Ovary (tissue), 7 donors: ENCODE measurements at regions not wholly inside any gene's neighbourhood (a gene's known extent, or its start where the extent isn't known, plus 50 kb on each side); places are given as distances from the start of the nearest gene placed in this dataset.

Experiments used
- DNase-seq, 5 donors: peaks; one replicate each; pipeline ENCODE4 v3.0.0-alpha.2; 2019 to 2020
- H3K27ac ChIP-seq, 2 donors: fragments of 200-600 bp; one replicate each; pipeline versions ENCODE4 v1.5.1 to v1.8.0; 2019 to 2022
- H3K27me3 ChIP-seq: fragments of 200-600 bp; one replicate; pipeline ENCODE4 v1.8.0; 2022
- H3K36me3 ChIP-seq: fragments of 200-600 bp; sonication (generic); one replicate; pipeline ENCODE4 v1.5.1; 2019
- H3K4me1 ChIP-seq: one replicate; pipeline ENCODE4 v1.8.1; 2013; ENCODE audit warnings: mild to moderate bottlenecking, moderate library complexity; ENCODE audit not compliant: insufficient read depth
- H3K4me3 ChIP-seq: fragments of 200-600 bp; sonication (generic); one replicate; pipeline ENCODE4 v1.5.1; 2017
- H3K9me3 ChIP-seq, 2 donors: fragments of 200-600 bp in 1 of 2; sonication (generic) in 1 of 2; one replicate each; pipeline versions ENCODE4 v1.5.1 to v1.8.1; 2013 to 2019; ENCODE audit warnings: mild to moderate bottlenecking in 1 of 2, moderate library complexity in 1 of 2
- EP300 ChIP-seq: sonication (generic); formaldehyde crosslinking; IDR thresholded peaks from one replicate; pipeline ENCODE4 v1.6.1; 2017; ENCODE audit warnings: antibody characterized with exemption
- POLR2A ChIP-seq: fragments of 450-650 bp; IDR thresholded peaks from one replicate; pipeline ENCODE4 v1.6.1; 2017; ENCODE audit warnings: antibody characterized with exemption, mild to moderate bottlenecking, moderate library complexity
- WGBS, 3 donors: extraction: QIAGEN DNeasy Blood & Tissue Kit in 1 of 3; methylation state at CpG; one replicate each; pipeline versions ENCODE4 v1.1.5 to v1.1.7; 2013 to 2017; 5-methylcytosine and 5-hydroxymethylcytosine counted together
- intact Hi-C, 4 donors: fragments of 100-400 bp; cut with DNase I; formaldehyde crosslinking; loops; one replicate each; pipeline versions ENCODE4 v1.11.0 to v1.15.1; 2022 to 2023
- TF ChIP-seq, protein P1 (sequence below), 3 donors: fragments of 450-650 bp in 2 of 3; fragments of 200-600 bp in 1 of 3; IDR thresholded peaks; one replicate each; pipeline versions ENCODE4 v1.5.1 to v1.8.0; 2016 to 2022; ENCODE audit warnings: antibody characterized with exemption in 3 of 3, mild to moderate bottlenecking in 1 of 3
- donor health status: DM: no; HTN: no; CAD: no; lungs with moderate emphysema.
- donor health status: DM: no; HTN: no; CAD: no.
- donor health status: Bipolar disorder and iron deficiency.
- donor health status: DM: no; HTN: no; CAD: no.
- donor health status: DM: yes; HTN: yes; CAD: no.

DNA sequence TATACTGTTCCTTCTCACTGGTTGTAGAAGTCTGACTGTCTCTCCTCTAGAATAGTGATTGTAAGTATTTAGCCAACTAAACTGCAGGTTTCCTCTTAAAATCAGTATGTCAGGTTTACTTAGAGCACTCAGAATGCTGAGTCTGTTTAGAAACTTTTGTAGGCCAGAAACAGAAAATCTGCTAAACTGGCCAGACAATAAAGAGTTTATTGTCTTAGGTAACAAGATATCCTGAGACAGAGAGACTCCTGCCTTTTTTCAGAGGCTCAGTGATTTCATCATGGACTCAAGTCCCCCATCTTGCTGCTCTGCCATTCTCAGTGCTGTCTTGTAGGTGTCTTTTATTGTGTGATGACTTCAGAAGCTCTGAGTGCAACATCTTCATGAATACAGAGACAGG is 279.0 kb downstream of the MFSD1 start:
- TF ChIP-seq POLR2A (no peak), EP300 (no peak)
- TF ChIP-seq, protein P1, sequence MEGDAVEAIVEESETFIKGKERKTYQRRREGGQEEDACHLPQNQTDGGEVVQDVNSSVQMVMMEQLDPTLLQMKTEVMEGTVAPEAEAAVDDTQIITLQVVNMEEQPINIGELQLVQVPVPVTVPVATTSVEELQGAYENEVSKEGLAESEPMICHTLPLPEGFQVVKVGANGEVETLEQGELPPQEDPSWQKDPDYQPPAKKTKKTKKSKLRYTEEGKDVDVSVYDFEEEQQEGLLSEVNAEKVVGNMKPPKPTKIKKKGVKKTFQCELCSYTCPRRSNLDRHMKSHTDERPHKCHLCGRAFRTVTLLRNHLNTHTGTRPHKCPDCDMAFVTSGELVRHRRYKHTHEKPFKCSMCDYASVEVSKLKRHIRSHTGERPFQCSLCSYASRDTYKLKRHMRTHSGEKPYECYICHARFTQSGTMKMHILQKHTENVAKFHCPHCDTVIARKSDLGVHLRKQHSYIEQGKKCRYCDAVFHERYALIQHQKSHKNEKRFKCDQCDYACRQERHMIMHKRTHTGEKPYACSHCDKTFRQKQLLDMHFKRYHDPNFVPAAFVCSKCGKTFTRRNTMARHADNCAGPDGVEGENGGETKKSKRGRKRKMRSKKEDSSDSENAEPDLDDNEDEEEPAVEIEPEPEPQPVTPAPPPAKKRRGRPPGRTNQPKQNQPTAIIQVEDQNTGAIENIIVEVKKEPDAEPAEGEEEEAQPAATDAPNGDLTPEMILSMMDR (IDR thresholded peaks at IDR 0.05): no peak
- intact Hi-C loops: no loop called here

DNA sequence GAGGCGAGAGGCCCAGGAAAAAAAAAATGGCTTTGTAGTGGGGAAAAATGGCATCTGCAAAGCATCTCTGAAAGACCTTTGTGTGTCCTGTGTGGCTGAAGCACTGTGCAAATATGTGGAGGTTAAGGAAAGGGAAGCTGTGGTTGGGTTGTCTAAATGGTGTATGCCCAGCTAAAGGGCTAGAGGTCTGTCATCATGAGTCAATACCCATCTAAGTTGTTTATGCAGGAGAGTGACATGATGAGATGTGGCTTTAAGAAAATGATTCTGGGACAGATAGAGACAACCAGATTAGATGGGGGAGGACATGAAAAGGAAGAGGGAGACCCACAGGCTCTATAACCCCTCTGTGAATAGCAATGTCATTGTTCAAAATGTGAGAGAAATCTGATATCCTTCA is 280.7 kb downstream of the MFSD1 start:
- no peak for DNase-seq
- TF ChIP-seq EP300 (no peak), POLR2A (no peak)
- TF ChIP-seq, protein P1 (IDR thresholded peaks at IDR 0.05): no peak
- Histone ChIP-seq H3K4me1 (no peaks in the 10 kb centered on the region), H3K4me3 (no peak overlapping the region), H3K27ac (no peak overlapping the region), H3K27me3 (no peaks in the 10 kb centered on the region), H3K9me3 (no peaks in the 10 kb centered on the region), H3K36me3 (no peaks in the 10 kb centered on the region)
- intact Hi-C loops: no loop called here
- 84 to 93% (median 85%) methylated on average over 1 of the region's 1 CpG for WGBS, 3 donors

More for the DNA sequence above, 279.0 kb downstream of the MFSD1 start:
- Histone ChIP-seq H3K36me3 (no peaks in the 10 kb centered on the region), H3K9me3 (no peaks in the 10 kb centered on the region), H3K27me3 (no peaks in the 10 kb centered on the region), H3K4me1 (no peaks in the 10 kb centered on the region), H3K27ac (no peak overlapping the region), H3K4me3 (no peak overlapping the region)
- DNase-seq: no peak

DNA sequence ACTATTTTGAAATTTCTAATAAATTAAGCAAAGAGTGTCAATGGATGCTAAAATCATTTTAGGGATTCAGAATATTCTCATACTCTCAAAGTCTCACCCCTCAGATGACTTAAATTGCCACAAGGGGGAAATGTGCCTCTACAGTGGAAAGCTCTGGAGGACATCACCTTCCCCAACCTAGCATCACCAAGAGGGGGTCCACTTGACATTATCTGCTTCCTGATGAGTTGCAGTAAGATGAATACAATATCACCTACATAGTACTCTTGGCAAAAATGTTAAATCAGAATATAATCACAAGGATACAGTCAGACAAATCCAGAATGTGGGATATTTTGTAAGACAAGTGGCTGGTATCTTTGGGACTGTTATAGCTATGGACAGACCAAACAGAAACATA is 290.1 kb downstream of the MFSD1 start:
- TF ChIP-seq EP300 (no peak), POLR2A (no peak)
- TF ChIP-seq, protein P1 (IDR thresholded peaks at IDR 0.05): no peak
- intact Hi-C loops: no loop called here

DNA sequence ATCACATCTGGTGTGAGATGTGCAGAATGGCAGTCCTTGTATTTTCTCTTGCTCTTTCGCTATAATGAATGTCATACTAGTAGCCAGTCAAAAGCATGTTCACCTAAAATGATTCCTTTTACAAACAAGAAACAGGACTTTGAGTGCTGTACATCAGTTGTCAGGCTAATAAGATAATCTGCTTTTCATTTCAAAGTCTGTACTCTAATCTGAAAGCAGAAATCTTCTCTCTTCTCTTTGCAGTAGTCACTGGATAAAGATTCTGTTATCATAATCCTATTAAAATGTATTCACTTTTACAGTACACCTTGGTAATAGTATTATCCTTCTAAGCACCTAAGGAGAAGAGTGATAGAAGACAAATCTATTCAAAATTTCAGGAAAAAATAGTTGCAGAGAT is 300.1 kb downstream of the MFSD1 start:
- H3K4me1 ChIP-seq: no peaks in the 10 kb centered on the region
- H3K4me3 ChIP-seq: no peak overlapping the region
- no peak overlapping the region for H3K27ac ChIP-seq
- no peaks in the 10 kb centered on the region for H3K27me3 ChIP-seq
- TF ChIP-seq, protein P1 (IDR thresholded peaks at IDR 0.05): no peak
- no peak for TF ChIP-seq POLR2A
- TF ChIP-seq EP300: no peak
- no peaks in the 10 kb centered on the region for H3K36me3 ChIP-seq
- intact Hi-C loops: loop anchor here in 1 of 4 donors (5.0 kb wide), 1 partner anchor 1170 kb away; no protein-coding TSS in a partner anchor
- H3K9me3 ChIP-seq: no peaks in the 10 kb centered on the region
- WGBS, 3 donors: 75 to 88% (median 82%) methylated on average over 1 of the region's 1 CpG
- no peak for DNase-seq

More for the DNA sequence above, 290.1 kb downstream of the MFSD1 start:
- H3K27ac ChIP-seq: no peak overlapping the region
- H3K27me3 ChIP-seq: no peaks in the 10 kb centered on the region
- no peaks in the 10 kb centered on the region for H3K36me3 ChIP-seq
- DNase-seq: no peak
- H3K4me1 ChIP-seq: no peaks in the 10 kb centered on the region
- no peak overlapping the region for H3K4me3 ChIP-seq
- H3K9me3 ChIP-seq: no peaks in the 10 kb centered on the region

DNA sequence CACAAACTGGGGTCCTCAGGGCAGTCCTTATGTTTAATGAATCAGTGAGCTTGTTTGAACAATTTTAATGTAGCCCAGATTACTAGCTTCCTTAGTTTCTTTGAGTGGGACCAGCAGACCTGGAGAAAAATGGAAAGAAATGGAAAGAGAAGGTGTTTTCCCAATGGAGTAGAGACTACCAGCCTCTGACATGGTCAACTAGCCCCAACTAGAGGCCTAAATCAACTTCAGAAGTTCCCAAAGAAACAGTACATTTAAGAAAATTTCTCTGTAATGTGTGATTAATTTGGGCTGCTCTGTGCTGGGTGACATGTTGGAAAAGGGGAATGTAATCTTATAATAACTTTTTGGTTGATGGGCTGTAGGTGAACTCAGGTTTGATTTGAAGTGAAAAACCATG is 310.9 kb downstream of the MFSD1 start:
- TF ChIP-seq POLR2A (no peak), EP300 (no peak)
- TF ChIP-seq, protein P1 (IDR thresholded peaks at IDR 0.05): no peak
- H3K4me1 ChIP-seq: no peaks in the 10 kb centered on the region
- H3K36me3 ChIP-seq: no peaks in the 10 kb centered on the region
- DNase-seq: no peak
- H3K27me3 ChIP-seq: no peaks in the 10 kb centered on the region
- no peak overlapping the region for H3K27ac ChIP-seq
- intact Hi-C loops: no loop called here
- H3K4me3 ChIP-seq: no peak overlapping the region
- H3K9me3 ChIP-seq: no peaks in the 10 kb centered on the region
